ENCODE measurements at regions not wholly inside any gene's neighbourhood (a gene's known extent, or its start where the extent isn't known, plus 50 kb on each side); places are given as distances from the start of the nearest gene placed in this dataset.

- TF ChIP-seq CTCF (IDR thresholded peaks at IDR 0.05; ENCODE audit: insufficient read depth, low read length): no peak
- peak; percentile 82 for DNase-seq (ENCODE audit: low read depth)
- no peak overlapping the region for H3K4me3 ChIP-seq (ENCODE audit: low read depth, low read length)
Measured at GRCh38 chr2:37469126-37469525, 124.7 kb downstream of the QPCT start.

GRCh38 chr2:37471104-37471503 is 126.7 kb downstream of the QPCT start:
- H3K4me3 ChIP-seq (ENCODE audit: low read depth, low read length): no peak overlapping the region
- TF ChIP-seq CTCF (IDR thresholded peaks at IDR 0.05; ENCODE audit: insufficient read depth, low read length): no peak
- no peak for DNase-seq (ENCODE audit: low read depth)

GRCh38 chr2:37471994-37472393 is 127.6 kb downstream of the QPCT start:
- TF ChIP-seq CTCF (IDR thresholded peaks at IDR 0.05; ENCODE audit: insufficient read depth, low read length): no peak
- no peak overlapping the region for H3K4me3 ChIP-seq (ENCODE audit: low read depth, low read length)
- peak; percentile 76 for DNase-seq (ENCODE audit: low read depth)

- H3K4me3 ChIP-seq (ENCODE audit: low read depth, low read length): no peak overlapping the region
- DNase-seq (ENCODE audit: low read depth): peak; percentile 77
- no peak for TF ChIP-seq CTCF (IDR thresholded peaks at IDR 0.05; ENCODE audit: insufficient read depth, low read length)
Measured at GRCh38 chr2:37472959-37473358, 128.5 kb downstream of the QPCT start.

GRCh38 chr2:37476411-37476810 is 132.0 kb downstream of the QPCT start:
- DNase-seq (ENCODE audit: low read depth): no peak
- TF ChIP-seq CTCF (IDR thresholded peaks at IDR 0.05; ENCODE audit: insufficient read depth, low read length): no peak
- H3K4me3 ChIP-seq (ENCODE audit: low read depth, low read length): no peak overlapping the region

- H3K4me3 ChIP-seq (ENCODE audit: low read depth, low read length): no peak overlapping the region
- no peak for DNase-seq (ENCODE audit: low read depth)
- no peak for TF ChIP-seq CTCF (IDR thresholded peaks at IDR 0.05; ENCODE audit: insufficient read depth, low read length)
Measured at GRCh38 chr2:37477921-37478320, 133.5 kb downstream of the QPCT start.

- DNase-seq (ENCODE audit: low read depth): no peak
- TF ChIP-seq CTCF (IDR thresholded peaks at IDR 0.05; ENCODE audit: insufficient read depth, low read length): no peak
- no peak overlapping the region for H3K4me3 ChIP-seq (ENCODE audit: low read depth, low read length)
Measured at GRCh38 chr2:37481244-37481643, 136.8 kb downstream of the QPCT start.
